ENCODE measurements at regions not wholly inside any gene's neighbourhood (a gene's known extent, or its start where the extent isn't known, plus 50 kb on each side); places are given as distances from the start of the nearest gene placed in this dataset.

- no peak overlapping the region for H3K4me3 ChIP-seq (ENCODE audit: low read depth, poor library complexity, severe bottlenecking)
- intact Hi-C loops (cut with DNase I; ENCODE audit: low total_unique reads), result no loop called here
- DNase-seq (ENCODE audit: low spot score in 2 of 2), result no peak
- WGBS, 2 donors, result 80 to 86% methylated on average over 2 of the region's 2 CpGs
- TF ChIP-seq POLR2A (IDR thresholded peaks at IDR 0.05) (no peak), CTCF (IDR thresholded peaks at IDR 0.05) (no peak)
Observed at GRCh38 chr5:5930561-5930960, 447.8 kb downstream of the MED10 start.

GRCh38 chr5:5929291-5930020, 448.9 kb downstream of the MED10 start:
- WGBS, 2 donors, result 43 to 53% methylated on average over 7 of the region's 7 CpGs
- H3K4me3 ChIP-seq (ENCODE audit: low read depth, poor library complexity, severe bottlenecking), result no peak overlapping the region
- no peak for TF ChIP-seq POLR2A (IDR thresholded peaks at IDR 0.05)
- no peak for TF ChIP-seq CTCF (IDR thresholded peaks at IDR 0.05)
- no peak for DNase-seq (ENCODE audit: low spot score in 2 of 2)
- intact Hi-C loops (cut with DNase I; ENCODE audit: low total_unique reads), result no loop called here

- intact Hi-C loops (cut with DNase I; ENCODE audit: low total_unique reads), result no loop called here
- no peak for DNase-seq (ENCODE audit: low spot score in 2 of 2)
- H3K4me3 ChIP-seq (ENCODE audit: low read depth, poor library complexity, severe bottlenecking), result no peak overlapping the region
- WGBS, 2 donors, result 76 to 83% methylated on average over 7 of the region's 7 CpGs
- TF ChIP-seq CTCF (IDR thresholded peaks at IDR 0.05), result no peak
Observed at GRCh38 chr5:5925191-5925590, 453.2 kb downstream of the MED10 start.

- DNase-seq (ENCODE audit: low spot score in 2 of 2), result no peak
- H3K4me3 ChIP-seq (ENCODE audit: low read depth, poor library complexity, severe bottlenecking), result no peak overlapping the region
- 52 to 73% methylated on average over 2 of the region's 2 CpGs for WGBS, 2 donors
- TF ChIP-seq CTCF (IDR thresholded peaks at IDR 0.05) (no peak), POLR2A (IDR thresholded peaks at IDR 0.05) (no peak)
- intact Hi-C loops (cut with DNase I; ENCODE audit: low total_unique reads), result no loop called here
Observed at GRCh38 chr5:5919411-5919810, 458.9 kb downstream of the MED10 start.

GRCh38 chr5:5906778-5907177, 471.6 kb downstream of the MED10 start:
- TF ChIP-seq CTCF (IDR thresholded peaks at IDR 0.05) (no peak), POLR2A (IDR thresholded peaks at IDR 0.05) (no peak)
- no peak overlapping the region for H3K4me3 ChIP-seq (ENCODE audit: low read depth, poor library complexity, severe bottlenecking)
- no peak for DNase-seq (ENCODE audit: low spot score in 2 of 2)
- intact Hi-C loops (cut with DNase I; ENCODE audit: low total_unique reads), result no loop called here
- 84 to 92% methylated on average over 3 of the region's 3 CpGs for WGBS, 2 donors

GRCh38 chr5:5905186-5905585, 473.2 kb downstream of the MED10 start:
- TF ChIP-seq POLR2A (IDR thresholded peaks at IDR 0.05) (no peak), CTCF (IDR thresholded peaks at IDR 0.05) (no peak)
- intact Hi-C loops (cut with DNase I; ENCODE audit: low total_unique reads), result no loop called here
- H3K4me3 ChIP-seq (ENCODE audit: low read depth, poor library complexity, severe bottlenecking), result no peak overlapping the region
- 43 to 46% methylated on average over 2 of the region's 2 CpGs for WGBS, 2 donors
- no peak for DNase-seq (ENCODE audit: low spot score in 2 of 2)
